ENCODE measurements at regions not wholly inside any gene's neighbourhood (a gene's known extent, or its start where the extent isn't known, plus 50 kb on each side); places are given as distances from the start of the nearest gene placed in this dataset.

- TF ChIP-seq, protein P1, sequence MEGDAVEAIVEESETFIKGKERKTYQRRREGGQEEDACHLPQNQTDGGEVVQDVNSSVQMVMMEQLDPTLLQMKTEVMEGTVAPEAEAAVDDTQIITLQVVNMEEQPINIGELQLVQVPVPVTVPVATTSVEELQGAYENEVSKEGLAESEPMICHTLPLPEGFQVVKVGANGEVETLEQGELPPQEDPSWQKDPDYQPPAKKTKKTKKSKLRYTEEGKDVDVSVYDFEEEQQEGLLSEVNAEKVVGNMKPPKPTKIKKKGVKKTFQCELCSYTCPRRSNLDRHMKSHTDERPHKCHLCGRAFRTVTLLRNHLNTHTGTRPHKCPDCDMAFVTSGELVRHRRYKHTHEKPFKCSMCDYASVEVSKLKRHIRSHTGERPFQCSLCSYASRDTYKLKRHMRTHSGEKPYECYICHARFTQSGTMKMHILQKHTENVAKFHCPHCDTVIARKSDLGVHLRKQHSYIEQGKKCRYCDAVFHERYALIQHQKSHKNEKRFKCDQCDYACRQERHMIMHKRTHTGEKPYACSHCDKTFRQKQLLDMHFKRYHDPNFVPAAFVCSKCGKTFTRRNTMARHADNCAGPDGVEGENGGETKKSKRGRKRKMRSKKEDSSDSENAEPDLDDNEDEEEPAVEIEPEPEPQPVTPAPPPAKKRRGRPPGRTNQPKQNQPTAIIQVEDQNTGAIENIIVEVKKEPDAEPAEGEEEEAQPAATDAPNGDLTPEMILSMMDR (IDR thresholded peaks at IDR 0.05) = no peak
- no peak for TF ChIP-seq POLR2A (IDR thresholded peaks at IDR 0.05)
Measured at GRCh38 chr1:164191191-164191590, 367.8 kb upstream of the PBX1 start.

Data from right lobe of liver (tissue), 4 donors.